Choroid plexus epithelial cell (primary cell): ENCODE measurements at regions not wholly inside any gene's neighbourhood (a gene's known extent, or its start where the extent isn't known, plus 50 kb on each side); places are given as distances from the start of the nearest gene placed in this dataset.

ENCODE experiments used
- DNase-seq: peaks from one replicate; pipeline ENCODE4 v3.0.0-alpha.2; 2010; ENCODE audit warnings: low read depth
- H3K4me3 ChIP-seq: 2 replicates; pipeline ENCODE4 v1.5.1; 2011; ENCODE audit warnings: low read depth, mild to moderate bottlenecking, control low read depth, low read length, moderate library complexity
- TF ChIP-seq, protein P1 (sequence below): conservative IDR thresholded peaks from 2 replicates; pipeline ENCODE4 v1.5.1; 2011; ENCODE audit warnings: low read depth, mild to moderate bottlenecking, control low read depth, inconsistent platforms, low read length, moderate library complexity

DNA sequence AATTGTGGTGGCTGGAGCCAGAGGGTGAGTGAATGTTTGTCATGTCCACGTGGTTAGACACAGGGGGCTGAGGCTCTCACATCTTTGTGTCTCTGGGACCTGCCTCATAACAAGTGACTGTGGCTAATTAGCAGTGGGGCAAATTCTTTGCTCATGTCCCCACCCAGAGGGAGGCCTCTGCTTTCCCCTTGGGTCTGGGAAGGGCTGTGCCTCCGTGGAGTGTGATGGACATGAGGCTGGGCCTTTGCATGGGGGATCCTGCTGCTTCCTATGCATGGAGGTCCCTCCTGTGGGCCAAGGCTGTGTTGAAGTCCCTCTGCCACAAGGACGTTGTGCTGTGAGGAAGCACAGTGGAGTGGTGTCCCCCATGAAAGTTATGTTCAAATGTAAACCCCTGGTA, 327.4 kb upstream of the SHH start:
- H3K4me3 ChIP-seq, result no peak overlapping the region
- TF ChIP-seq, protein P1, sequence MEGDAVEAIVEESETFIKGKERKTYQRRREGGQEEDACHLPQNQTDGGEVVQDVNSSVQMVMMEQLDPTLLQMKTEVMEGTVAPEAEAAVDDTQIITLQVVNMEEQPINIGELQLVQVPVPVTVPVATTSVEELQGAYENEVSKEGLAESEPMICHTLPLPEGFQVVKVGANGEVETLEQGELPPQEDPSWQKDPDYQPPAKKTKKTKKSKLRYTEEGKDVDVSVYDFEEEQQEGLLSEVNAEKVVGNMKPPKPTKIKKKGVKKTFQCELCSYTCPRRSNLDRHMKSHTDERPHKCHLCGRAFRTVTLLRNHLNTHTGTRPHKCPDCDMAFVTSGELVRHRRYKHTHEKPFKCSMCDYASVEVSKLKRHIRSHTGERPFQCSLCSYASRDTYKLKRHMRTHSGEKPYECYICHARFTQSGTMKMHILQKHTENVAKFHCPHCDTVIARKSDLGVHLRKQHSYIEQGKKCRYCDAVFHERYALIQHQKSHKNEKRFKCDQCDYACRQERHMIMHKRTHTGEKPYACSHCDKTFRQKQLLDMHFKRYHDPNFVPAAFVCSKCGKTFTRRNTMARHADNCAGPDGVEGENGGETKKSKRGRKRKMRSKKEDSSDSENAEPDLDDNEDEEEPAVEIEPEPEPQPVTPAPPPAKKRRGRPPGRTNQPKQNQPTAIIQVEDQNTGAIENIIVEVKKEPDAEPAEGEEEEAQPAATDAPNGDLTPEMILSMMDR, result no peak
- no peak for DNase-seq

DNA sequence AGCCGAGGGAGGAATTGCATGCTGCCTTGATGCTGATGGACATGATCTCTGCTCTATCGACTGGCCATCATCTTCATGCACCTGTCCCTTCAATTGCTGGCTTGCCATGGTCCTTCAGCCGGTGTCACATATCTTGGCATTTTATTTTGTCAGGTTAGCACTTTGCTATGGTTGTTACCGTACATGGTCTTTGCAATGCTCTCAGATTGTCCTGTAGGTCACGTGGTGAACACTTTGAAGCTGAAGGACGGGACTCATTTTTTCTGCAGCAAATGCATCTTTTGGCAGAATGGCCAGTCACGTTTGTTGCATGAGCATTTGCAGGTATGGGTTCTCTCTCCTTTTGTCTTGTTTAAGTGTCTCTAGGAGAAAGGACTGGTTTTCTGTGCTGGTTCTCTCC, 326.8 kb upstream of the SHH start:
- no peak for DNase-seq
- TF ChIP-seq, protein P1, result no peak

DNA sequence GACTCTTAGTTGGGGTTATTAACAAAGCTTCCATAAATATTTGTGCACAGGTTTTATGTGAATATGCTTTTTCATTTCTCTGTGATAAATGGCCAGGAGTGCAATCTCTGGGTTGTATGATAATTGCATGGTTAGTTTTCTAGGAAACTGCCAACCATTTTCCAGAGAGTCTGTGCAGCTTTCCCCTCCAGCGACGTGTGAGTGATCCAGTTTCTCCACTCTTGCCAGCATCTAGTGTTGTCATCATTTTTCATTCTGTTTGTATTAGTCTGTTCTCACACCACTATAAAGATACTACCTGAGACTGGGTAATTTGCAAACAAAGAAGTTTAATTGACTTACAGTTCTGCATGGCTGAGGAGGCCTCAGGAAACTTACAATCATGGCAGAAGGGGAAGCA, 319.6 kb upstream of the SHH start:
- no peak for DNase-seq
- TF ChIP-seq, protein P1, result no peak
- H3K4me3 ChIP-seq, result no peak overlapping the region

More for the DNA sequence above, 326.8 kb upstream of the SHH start:
- no peak overlapping the region for H3K4me3 ChIP-seq

DNA sequence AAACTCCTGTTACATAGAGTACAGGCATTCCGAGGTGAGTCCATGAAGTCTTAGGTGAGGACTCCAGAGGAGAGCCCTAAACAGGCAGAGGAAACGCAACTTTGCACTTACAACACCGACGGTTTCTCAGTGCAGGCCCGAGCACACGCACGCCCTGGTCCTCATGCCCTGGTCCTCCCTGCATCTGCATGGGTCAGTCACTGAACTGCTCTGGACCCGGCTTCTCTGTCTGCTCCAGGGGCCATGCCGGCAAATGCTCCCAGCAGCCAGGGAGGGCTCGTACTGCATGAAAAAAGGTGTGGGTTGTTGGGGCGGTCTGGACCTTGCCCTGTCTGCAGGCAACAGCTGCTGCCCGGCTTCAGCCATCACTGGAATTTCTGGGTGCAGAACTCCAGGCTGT, 317.3 kb upstream of the SHH start:
- H3K4me3 ChIP-seq, result no peak overlapping the region
- DNase-seq, result no peak
- TF ChIP-seq, protein P1, result no peak

DNA sequence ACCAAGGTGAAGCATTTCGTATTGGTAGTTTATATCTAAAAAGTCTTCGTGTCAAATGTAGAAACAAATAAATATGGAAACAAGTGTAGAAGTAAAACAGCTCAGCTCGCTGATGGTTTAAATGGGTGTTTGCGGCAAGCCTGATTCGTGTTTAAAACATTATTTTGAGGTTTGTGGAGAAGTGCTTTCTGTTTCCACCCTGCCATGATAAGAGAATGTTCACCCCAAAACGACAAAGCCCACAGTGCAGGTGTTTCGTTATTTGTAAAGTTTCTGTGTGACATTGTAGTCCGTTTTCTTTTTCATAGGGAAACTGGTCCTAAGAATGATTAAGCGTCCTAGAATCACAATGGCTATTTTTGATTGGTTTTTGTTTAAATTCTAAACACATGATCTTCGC, 316.2 kb upstream of the SHH start:
- TF ChIP-seq, protein P1, result no peak
- no peak for DNase-seq

DNA sequence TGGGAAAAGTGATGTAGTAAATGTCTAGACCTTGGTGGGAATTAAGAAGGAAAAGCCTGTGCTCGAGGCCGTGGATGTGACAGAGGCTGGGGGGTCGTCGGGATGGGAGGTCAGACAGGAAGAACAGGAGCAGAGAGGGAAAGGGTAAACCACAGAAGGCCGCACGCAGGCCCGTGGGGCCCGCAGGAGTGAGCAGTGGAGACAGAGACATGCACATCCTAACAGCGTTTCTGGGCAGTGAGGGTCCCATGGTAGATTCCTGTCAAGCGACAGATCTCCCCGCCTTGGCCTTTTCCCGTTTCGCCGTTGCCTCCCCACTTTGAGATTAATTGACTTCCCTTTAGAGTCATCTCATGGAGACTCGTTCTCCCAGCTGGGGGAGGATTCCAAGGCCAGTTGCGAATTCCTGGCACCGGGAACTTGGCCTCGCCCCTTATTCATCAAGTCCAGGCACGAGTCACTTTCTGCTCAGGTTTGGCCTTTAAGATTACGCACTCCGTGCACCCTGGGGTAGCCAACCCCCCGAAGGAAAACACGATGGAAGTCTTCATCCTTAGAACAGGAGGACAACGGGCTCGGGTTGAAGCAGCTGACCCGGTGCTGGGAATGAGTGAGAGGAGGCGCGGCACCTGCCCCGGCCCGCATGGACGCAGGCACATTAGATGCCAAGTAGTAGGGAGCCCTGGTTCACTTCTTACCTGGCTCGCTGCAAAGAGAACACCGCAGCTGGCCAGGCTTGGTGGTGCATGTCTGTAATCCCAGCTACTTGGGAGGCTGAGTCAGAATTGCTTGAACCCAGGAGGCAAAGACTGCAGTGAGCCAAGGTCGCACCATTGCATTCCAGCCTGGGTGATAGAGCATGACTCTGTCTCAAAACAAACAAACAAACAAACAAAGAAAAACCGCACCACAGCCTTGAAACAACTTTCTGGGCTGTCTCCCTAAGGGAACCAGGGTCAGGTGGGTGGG, 315.2 kb upstream of the SHH start:
- TF ChIP-seq, protein P1, result no peak
- no peak overlapping the region for H3K4me3 ChIP-seq
- no peak for DNase-seq

More for the DNA sequence above, 316.2 kb upstream of the SHH start:
- H3K4me3 ChIP-seq, result no peak overlapping the region
